ENCODE measurements at regions not wholly inside any gene's neighbourhood (a gene's known extent, or its start where the extent isn't known, plus 50 kb on each side); places are given as distances from the start of the nearest gene placed in this dataset.
"Not testable (repeated sequence)": the region's sequence is repeated elsewhere in the genome, so short reads cannot be mapped to it uniquely, and the experiment has no call there.

DNA sequence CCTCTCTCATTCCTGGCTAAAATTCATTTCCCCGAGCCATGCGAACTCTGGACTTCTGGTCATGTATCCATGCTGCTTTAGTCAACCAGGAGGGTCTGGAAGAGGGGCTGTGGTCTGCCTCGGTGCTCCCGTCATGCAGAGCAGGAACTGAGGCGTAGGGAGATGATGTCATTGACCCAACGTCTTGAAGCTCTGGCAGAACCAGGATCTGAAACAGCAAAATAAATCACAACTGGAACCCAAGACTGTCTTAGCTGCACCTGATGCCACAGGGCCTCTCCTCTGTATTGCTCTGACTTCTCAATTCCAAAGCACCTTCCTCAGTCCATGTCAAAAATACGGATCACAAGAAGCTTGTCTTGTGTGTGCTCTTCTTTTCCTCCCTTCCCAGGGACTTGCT, 131.0 kb upstream of the LDB2 start:
- no peak for DNase-seq (ENCODE audit: insufficient read length, low spot score)
- FAIRE-seq = no peak

DNA sequence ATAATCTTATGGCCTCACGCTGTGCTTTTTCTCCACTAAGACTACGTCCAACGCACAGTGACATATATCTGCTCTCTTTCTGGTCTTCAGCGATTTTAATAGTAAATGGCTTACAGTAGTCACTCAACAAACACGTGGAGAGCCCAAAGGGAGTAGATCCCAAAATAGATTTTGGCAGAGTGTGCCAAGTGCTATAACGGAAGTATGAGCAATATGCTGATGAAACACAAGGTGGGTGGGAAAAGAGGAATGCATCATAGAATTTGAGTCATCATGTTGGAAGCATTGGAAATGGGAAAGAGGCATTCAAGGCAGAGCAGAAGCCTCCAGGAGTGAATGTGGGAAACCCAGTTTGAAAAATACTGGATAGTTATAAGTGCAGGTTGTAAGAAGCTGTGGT, 129.1 kb upstream of the LDB2 start:
- FAIRE-seq = no peak
- no peak for DNase-seq (ENCODE audit: insufficient read length, low spot score)

DNA sequence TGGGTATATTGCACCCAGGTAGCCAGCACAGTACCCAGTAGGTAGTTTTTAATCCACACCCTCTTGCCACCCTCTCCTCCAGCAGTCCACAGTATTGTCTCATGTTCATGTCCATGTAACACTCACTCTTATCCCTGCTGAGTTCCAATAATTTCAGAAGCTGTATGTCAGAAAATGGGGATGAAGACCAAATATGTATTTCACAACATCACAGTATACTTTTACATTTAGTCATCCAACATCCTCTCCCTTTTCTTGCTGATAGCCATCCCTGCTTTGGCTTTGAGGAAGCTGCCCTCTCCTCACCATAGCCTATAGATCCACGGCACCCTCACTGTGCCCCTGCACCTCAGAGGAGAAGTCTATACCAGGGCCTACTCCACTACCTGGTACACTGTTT, 126.0 kb upstream of the LDB2 start:
- no peak for DNase-seq (ENCODE audit: insufficient read length, low spot score)
- no peak for FAIRE-seq

DNA sequence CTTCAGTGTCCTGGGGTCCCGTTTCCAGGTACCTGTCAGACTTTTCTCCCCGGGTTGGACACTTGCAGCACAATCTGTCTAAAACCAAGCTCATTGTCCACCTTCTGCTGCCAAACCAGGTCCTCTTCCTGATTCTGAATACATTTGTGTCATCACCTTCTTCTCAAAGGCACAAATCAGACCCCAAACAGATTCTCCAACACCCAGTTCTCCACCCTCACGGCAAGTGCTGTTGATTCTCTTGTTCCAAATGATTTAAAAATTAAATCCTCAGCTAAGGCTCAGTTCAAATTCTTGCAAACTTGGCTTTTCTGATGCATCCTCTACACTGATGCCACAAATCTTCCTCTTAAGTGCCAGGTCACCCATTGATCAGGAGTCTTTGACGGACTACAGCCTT, 122.5 kb upstream of the LDB2 start:
- no peak for FAIRE-seq

DNA sequence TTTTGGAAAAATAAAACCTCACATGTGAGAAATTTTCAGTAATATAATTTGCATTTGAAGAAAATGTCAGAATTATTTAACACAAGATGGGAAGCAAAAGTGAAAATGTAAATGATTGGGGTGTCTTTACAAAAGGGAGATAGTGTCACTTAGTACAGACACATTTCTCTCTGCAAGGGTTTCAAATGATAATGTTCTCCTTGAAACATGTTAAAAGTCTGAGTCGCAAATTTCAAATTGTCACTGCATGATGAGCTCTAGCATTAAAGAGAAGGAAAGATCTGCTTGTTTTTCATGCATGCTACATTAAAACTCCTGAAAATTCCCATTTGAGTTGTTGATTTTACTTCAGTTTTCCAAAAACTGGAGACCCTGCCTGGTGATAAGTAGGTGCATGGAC, 122.0 kb upstream of the LDB2 start:
- FAIRE-seq = no peak
- no peak for DNase-seq (ENCODE audit: insufficient read length, low spot score)

More for the DNA sequence above, 122.5 kb upstream of the LDB2 start:
- DNase-seq (ENCODE audit: insufficient read length, low spot score) = no peak

DNA sequence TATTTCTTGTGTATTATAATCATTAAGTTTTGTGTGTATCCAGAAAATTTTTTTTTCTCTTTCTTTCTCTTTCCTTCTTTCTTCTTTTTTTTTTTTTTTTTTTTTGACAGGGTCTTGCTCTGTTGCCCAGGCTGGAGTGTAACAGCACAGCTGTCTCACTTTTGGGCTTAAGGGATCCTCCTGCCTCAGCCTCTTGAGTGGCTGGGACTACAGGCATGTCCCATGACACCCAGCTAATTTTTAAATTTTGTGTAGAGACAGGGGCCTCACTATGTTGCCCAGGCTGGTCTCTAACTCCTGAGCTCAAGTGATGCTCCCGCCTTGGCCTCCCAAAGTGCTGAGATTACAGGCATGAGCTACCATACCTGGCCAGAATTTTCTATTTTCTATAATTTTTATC, 120.2 kb upstream of the LDB2 start:
- not testable (repeated sequence) for DNase-seq (ENCODE audit: insufficient read length, low spot score); FAIRE-seq

DNA sequence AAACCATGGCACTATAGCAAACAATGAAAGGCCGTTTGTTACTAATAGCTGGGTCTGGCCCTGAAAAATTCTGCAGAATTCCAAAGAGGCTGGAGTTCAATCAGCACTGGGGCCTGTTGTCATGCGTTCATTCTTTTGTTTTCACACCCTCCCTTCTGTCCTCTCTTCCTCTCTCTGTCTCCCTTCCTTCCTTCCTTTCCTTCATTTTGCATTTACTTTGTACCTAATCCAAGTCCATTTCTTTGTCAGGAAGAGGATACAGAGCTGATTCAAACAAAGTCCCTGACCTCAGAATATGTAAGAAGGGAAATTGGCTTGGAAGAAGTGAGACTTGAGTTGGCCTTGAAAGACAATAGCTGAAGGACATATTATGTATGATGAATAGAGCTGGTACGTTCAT, 119.6 kb upstream of the LDB2 start:
- DNase-seq (ENCODE audit: insufficient read length, low spot score) (no peak), FAIRE-seq (no peak)

DNA sequence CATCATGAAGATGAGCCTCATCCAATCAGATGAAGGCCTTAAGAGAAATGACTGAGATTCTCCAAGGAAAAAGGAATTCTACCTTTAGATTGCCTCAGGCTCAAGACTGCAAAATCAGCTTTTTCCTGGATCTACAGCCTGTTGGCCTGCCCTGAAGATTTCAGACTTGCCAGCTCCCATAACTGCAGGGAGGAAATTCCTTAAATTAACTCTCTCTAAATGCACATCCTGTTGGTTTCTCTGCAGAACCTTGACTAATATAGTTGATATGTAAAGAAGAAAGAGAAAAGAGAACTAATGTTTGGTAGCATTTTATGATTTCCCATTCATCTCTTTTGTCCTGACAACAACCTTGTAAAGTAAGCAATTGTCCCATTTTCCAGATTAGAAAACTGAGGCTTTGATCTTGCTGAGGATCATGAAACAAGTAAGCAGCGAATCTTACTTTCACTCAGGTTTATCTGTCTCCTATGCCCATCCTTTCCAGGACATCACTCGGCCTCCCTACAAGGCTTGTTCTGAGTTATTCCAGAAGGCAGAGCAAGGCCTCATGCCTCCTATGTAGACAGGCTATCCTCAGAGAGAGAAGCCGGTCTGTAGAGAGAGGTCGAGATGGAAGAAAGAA, 115.0 kb upstream of the LDB2 start:
- DNase-seq (ENCODE audit: insufficient read length, low spot score) = no peak
- FAIRE-seq = no peak

DNA sequence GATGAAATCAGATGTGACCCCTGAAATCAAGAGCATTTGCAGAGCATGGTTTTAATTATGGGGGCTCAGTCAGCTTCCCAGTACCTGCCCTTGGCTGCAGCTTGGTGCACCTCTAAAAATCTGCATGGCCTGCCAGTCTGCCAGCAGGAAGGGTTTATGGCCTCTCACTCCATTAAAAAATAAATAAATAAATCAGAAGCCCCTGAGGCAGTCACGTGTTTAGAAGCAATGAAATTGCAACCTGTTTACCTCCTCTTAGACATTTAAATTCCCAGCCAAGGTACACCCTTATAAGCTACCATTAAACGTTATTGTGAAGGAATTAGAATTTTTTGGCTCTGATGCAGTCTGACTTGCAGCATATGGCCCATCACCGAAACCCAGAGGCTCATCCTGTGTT, 114.0 kb upstream of the LDB2 start:
- FAIRE-seq (no peak), DNase-seq (ENCODE audit: insufficient read length, low spot score) (no peak)

DNA sequence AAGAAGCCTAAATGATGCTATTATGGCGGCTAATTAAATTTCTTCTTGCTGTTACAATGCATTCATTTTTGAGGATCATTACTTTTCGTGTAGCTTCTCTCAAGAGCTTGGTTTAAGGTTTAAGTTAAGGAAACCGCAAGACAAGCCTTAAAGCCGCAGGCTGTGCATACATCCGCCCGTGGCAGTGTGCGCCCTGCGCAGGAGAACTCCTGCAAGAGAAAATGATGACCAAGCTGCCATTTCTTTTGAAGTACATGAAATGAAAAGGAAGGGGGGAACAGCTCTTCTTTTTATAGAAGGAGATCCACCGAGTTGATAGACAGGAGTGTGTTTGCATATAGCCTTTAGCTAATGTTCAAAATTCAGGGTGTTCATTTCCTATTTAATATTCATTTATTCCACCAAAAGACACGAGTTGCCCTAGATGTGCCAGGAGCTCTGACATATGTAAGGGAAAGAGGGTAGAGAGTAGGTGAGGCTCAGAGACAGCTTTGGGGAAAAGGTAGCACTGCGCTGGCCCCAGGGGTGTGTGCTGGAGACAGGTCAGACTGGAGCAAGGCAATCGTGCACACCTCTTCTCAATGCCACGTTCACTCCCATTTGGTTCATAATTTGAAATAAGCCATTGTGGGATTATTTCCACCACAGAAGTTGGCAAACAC, 112.1 kb upstream of the LDB2 start:
- DNase-seq (ENCODE audit: insufficient read length, low spot score) = no peak
- FAIRE-seq = no peak

DNA sequence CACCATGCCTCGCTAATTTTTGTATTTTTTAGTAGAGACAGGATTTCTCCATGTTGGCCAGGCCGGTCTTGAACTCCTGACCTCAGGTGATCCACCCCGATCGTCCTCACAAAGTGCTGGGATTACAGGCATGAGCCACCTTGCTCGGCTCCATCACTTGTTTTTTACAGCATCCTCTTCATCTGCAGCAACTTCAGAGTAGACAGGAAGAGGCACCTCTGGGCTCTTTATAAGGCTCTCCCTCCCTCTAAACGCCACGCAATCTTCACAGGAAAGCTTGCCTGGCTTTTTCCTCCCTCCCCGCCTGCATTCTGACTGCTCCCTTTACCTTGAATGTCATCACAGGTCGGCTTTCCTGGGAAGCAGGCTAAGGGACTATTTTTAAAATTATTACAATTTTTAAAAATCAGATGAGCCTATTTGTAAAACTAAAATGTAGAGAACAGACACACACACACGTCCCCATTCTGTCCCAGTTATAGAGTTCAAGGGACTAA, 111.5 kb upstream of the LDB2 start:
- DNase-seq (ENCODE audit: insufficient read length, low spot score) = no peak
- FAIRE-seq = no peak

DNA sequence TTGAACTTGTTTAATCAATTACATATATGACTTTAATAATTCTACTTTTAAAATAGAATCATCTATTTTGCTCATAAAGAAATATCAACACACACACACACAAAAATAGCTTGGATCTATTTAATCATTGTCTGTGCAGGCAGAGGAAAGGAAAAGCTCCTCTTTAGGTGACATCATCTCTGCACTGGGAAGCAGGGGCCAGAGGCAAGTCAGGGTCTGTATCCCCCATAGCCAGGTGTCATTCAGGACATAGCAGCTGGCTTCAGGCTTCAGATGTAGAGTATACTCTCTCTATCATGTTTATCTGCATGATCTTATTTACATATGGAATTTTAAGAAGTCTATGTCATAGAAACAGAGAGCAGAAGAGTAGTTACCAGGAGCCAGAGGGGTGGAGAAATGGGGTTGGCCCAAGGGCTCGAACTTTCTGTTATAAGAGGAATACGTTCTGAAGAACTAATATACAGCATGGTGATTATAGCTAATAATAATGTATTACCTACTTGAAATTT, 110.4 kb upstream of the LDB2 start:
- DNase-seq (ENCODE audit: insufficient read length, low spot score) = no peak
- no peak for FAIRE-seq

DNA sequence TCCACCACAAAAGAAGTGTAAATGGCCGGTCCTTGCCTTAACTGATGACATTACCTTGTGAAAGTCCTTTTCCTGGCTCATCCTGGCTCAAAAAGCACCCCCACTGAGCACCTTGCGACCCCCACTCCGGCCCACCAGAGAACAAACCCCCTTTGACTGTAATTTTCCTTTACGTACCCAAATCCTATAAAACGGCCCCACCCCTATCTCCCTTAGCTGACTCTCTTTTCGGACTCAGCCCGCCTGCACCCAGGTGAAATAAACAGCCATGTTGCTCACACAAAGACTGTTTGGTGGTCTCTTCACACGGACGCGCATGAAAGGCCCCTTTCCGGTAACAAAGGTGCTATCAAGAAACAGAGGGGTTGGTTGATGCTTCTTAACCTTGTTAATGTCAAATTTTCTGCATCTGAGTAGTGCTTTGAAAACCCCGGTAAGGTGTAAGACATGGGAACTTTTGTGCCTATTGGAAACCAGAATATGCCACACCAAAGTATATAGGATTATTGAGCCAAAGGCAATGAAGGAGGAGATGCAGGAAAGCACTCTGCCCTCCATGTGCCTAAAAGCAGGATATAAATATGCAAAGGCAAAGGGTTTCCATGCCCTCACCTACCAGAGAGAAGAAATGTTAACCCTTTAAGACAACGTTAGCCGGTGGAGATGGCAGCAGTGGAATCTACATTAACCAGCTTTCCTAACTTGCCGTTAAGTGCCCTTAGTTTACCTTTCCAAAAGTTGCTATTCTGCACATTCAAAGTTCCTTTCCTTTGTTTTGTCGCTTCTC, 105.4 kb upstream of the LDB2 start:
- not testable (repeated sequence) for FAIRE-seq; DNase-seq (ENCODE audit: insufficient read length, low spot score)

DNA sequence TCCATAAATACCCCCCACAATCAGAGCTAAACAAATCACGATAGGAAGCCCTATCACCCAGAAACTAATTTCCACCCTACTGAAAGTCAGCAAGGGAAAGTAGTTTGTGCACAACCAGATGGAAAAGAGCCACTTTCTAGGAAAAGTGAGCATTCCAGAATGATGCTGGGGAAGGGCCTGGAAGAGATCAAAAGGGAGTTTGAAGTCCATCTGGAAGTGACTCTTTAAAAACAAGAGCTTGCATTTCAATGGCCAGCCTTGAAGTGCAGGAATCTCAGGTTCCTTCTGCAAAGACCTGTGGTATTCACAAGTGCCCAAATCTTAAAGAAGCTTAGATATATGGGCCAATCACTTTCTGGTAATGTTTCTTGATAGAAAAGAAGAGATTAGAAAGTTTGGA, 97.0 kb upstream of the LDB2 start:
- FAIRE-seq (no peak), DNase-seq (ENCODE audit: insufficient read length, low spot score) (no peak)

DNA sequence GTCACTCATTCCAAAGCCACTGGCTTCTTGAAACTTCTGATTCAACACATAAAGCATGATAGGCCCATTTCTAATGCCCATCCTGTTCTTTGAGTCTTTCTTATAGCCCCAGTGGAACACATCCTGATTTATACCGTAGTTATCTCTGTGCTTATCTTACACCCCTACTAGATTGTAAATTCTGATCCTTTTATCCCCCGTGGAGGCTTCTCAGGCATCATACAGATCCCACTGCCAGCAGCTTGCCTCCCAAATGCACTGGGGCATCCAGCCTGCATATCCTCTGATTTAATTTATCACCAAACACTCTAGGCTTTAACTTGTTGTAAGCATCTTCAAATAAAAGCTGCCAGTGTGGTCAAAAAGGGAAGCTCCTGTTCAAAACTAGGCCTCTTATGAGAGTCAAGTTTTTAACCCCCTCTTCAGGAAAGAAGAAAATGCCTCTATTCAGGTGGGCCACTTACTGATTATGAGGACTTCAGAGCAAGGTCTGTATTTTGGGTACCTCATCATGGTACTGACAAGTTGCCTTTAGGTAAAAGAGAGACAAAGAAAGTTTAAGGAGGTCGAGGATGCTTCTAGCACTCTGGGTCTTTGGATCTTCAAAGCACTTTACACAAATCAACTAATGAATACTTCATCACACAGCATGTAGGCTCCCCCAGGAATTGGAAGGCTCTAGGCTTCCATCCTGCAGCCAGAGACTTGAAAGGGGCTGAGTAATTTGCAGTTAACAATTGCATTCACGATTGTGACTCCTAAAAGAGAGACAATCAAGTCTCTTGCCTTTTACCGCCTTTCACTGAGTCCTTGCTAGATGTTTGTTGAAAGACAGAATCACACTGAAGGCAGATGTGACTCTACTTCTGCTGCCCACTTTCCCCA, 95.8 kb upstream of the LDB2 start:
- no peak for DNase-seq (ENCODE audit: insufficient read length, low spot score)
- no peak for FAIRE-seq

DNA sequence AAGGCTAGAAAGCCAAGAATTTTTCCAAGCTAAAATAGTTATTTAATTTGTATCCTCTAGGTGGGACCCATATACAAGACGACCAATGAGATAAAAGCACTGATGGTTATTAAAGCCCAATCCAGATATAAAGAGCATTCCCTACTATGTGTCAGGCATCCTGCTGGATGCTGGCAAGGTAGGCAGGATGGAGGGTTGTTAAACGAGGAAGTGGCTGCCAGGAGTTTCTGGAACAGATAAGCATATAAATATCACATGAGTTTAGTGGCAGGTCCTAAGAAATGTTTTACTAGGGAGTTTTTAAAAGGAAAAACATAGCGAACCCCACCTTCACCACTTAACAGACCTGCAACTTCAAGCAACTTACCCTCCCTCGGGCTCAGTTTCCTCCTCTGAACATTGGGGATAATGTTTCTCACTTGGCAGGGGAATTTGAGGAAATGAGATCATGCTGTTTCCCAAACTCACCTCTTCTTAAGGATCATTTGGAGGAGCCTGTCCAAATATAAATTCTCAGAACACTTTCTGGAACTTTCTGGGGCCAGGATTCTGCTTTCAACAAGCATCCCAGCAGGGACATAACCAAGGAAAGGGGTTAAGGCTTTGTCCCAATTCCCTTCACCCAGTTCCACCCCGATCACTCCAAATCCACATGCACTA, 94.3 kb upstream of the LDB2 start:
- no peak for FAIRE-seq
- no peak for DNase-seq (ENCODE audit: insufficient read length, low spot score)

DNA sequence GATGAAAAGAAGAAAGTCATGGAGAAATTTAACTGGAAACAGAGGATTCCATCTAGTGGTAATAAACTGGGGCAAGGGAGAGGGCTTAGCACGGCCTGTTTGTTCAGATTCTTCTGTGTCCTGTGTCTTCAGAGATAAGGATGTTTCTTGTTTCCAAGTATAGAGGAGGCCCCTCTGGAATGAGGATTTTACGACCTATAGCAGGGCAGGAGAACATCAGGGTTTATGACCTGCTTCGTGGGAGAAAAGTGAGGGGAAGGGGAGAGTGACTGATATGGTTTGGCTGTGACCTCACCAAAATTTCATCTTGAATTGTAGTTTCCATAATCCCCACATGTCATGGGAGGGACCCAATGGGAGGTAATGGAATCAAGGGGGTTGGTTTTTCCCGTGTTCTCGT, 93.0 kb upstream of the LDB2 start:
- DNase-seq (ENCODE audit: insufficient read length, low spot score) (no peak), FAIRE-seq (no peak)

DNA sequence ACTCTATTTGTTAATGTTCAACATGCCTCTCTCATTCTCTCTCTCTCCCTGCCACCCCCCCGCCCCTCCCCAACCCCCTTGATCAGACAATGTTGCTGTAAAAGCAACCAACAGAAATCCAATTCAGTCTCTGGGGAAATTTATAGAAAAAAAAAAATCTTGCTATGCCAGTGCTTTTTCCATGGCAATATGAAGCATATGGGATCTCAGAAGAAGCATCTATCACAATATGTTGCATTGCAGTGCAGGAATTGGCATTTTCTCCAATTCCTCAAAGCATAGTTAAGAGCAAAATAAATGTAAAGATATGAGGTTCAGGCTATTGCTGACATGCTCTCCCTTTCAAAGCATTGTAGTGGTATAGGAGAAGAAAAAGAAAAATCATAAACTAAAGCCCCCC, 90.9 kb upstream of the LDB2 start:
- FAIRE-seq = no peak
- DNase-seq (ENCODE audit: insufficient read length, low spot score) = no peak

DNA sequence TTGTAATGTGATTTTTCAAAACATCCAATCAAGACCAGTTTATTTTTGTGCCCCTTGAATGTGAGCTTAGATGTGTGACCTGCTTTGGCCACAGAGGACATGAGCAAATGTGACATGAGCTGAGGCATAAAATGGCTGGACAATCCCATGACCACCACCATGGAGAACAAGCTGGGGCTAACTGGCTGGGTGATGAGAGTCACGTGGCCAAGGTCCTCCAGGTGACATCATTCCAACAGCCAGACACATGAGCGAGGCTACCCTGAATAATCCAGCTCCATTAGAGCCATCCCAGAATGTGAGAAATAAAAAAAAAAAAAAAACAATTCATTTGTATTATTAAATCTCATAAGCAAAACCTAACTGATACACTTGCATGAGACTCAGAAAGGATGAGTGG, 90.4 kb upstream of the LDB2 start:
- FAIRE-seq (no peak), DNase-seq (ENCODE audit: insufficient read length, low spot score) (no peak)

DNA sequence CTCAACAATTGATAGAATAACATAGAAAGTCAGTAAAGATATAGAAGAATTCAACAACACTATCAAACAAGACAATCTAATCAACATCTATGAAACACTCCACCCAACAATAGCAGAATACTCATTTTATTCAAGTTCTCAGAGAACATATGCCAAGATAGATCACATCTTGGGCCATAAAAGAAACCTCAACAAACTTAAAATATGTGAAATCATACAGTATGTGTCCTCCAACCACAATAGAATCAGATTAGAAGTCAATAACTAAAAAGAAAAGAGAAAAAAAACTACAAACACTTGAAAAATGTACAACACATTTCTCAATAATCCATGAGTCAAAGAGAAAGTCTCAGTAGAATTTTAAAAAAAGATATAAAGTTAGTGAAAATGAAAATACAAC, 78.6 kb upstream of the LDB2 start:
- DNase-seq (ENCODE audit: insufficient read length, low spot score) (no peak), FAIRE-seq (no peak)
